ENCODE measurements at regions not wholly inside any gene's neighbourhood (a gene's known extent, or its start where the extent isn't known, plus 50 kb on each side); places are given as distances from the start of the nearest gene placed in this dataset.
A peak's percentile ranks its signal among the peaks of the same experiment; 100 is the strongest.

DNA sequence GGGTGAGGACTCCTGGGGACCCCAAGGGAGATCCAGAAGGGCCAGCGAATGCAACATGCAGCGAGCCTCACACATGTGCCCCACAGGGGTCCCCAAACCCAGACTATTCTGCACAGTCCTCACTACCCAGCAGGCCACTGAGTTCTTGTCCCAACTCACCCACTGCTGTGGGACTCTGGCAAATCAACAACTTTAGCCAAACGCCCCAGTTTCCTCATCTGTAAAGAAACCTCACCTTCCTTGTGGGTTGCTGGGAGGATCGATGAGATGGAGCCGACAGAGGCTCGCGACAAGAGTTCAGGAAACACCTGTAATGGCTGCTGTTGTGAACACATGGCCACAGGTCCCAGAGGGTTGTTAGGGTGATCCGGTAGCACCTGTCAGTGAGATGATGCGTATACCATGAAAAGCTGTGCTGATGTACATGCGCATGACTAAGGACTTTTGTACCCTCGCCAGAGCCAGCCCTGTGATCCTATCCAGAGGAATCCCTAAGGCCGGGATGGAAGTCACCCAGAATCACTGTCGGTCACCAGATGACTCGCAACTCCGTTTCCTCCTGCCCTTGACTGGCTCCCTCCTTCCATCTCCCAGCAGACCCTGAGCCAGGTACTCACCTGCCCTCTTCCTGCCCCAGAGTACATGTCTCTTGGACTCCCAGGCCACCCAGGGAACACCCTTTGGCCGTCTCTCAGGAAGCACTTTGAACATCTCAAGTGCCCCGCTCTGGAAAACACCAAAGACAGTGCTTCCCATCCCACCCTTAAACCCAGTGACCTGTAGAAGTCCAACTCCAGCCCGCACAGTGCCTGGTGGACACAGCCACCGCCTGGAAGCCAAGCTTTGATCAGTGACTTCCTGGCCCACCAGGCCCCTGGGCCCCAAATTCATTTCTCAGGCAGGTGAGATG, 103.3 kb upstream of the ID2 start:
- Histone ChIP-seq H3K27ac (ENCODE audit: low read depth in 1 of 2, low read length in 1 of 2) (peak overlapping the region in 1 of 2 donors; percentile 20), H3K27me3 (ENCODE audit: control insufficient read depth in 2 of 2, insufficient read depth in 1 of 2, low read length in 1 of 2) (peaks cover 0 to 7% of the 10 kb centered on the region in 2 donors), H3K9me3 (ENCODE audit: control insufficient read depth in 2 of 2, insufficient read depth in 1 of 2, low read length in 1 of 2) (peaks cover 2 to 20% of the 10 kb centered on the region in 2 donors), H3K4me3 (ENCODE audit: low read length in 2 of 2) (no peak overlapping the region), H3K4me1 (ENCODE audit: control insufficient read depth in 2 of 2, insufficient read depth in 2 of 2, low read length in 2 of 2) (peaks cover 62 to 97% of the 10 kb centered on the region in 2 donors), H3K36me3 (ENCODE audit: control insufficient read depth in 2 of 2, insufficient read depth in 2 of 2, low read length in 1 of 2) (no peaks in the 10 kb centered on the region)
- peak in 3 of 9 donors; percentile 62 to 82 (median 65) for DNase-seq (ENCODE audit: low read depth in 6 of 9, low spot score in 9 of 9)
- WGBS: 57% methylated on average over 19 of the region's 19 CpGs

DNA sequence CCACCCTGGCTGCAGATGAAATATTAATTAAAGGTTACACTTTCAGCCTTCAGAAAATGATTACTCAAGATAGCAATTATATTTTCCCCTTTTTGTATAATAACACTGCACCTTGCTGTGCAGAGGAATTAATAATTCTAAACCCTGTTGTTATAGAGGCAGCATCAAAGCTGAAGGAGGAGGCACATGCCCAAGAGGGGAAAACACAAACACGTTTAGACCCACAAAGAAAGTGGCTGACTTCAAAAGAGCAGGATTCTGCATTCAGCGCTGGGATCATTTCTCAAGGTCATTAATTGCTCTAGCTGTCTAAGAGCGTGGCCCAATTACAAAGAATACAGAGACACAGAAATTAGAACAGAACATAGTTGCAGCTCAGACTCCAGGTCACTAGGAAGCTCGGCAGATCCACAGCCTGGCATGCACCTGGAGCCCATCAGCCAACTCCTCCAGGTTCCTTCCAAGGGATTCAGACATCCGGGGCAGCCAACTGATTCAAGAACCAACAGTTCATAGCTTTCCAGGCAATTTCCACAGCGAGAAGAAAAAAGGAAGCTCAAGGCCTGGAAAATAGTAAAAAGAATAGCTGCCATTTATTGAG, 102.3 kb upstream of the ID2 start:
- H3K27me3 ChIP-seq (ENCODE audit: control insufficient read depth in 2 of 2, insufficient read depth in 1 of 2, low read length in 1 of 2): peaks cover 0 to 2% of the 10 kb centered on the region in 2 donors
- no peak overlapping the region for H3K27ac ChIP-seq (ENCODE audit: low read depth in 1 of 2, low read length in 1 of 2)
- H3K9me3 ChIP-seq (ENCODE audit: control insufficient read depth in 2 of 2, insufficient read depth in 1 of 2, low read length in 1 of 2): peaks cover 0 to 10% of the 10 kb centered on the region in 2 donors
- H3K4me3 ChIP-seq (ENCODE audit: low read length in 2 of 2): no peak overlapping the region
- H3K4me1 ChIP-seq (ENCODE audit: control insufficient read depth in 2 of 2, insufficient read depth in 2 of 2, low read length in 2 of 2): peaks cover 67 to 97% of the 10 kb centered on the region in 2 donors
- H3K36me3 ChIP-seq (ENCODE audit: control insufficient read depth in 2 of 2, insufficient read depth in 2 of 2, low read length in 1 of 2): no peaks in the 10 kb centered on the region
- no peak for DNase-seq (ENCODE audit: low read depth in 6 of 9, low spot score in 9 of 9)
- WGBS: 86% methylated on average over 6 of the region's 6 CpGs

DNA sequence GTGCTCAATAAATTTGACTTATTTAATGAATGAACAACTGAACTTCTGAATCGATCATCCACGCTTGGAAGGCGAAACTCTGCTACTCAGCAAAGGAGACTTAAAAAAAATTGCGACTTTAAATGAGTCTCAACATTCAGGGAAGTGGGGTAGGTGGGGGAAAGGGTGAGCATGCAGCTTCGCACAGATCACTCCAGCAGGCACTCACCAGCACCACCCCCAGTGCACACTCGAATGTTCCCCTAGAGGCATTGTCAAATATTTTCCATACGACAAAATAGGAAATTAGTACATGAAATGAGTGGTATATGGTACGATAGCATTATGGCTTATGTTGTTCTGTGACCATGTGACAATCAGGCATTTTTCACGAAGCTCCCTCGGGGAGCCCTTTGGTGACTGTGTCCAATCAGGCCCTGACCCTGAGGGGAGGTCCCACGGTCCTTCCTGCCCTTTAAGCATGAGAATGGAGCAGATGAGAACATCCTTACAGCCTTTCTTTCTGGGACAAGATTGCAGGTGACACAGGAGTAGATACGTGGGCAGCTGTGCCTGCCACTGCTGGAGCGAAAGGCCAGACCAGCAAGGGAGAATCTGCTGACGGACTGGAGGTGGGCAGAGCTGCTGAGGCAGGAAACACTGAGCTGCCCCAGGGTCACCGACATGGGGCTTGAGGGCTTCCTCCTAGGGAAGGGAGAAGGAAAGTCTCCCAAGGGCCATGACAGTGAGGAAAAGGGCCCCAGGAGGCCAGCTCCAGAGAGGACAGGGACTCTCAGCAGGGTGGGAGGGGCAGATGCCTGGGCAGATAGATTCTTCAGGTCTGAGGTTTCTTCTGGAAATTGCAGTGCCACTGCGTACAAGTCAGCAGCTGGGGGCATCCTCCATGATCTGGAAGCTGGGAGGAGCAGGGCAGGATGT, 101.3 kb upstream of the ID2 start:
- WGBS: 81% methylated on average over 16 of the region's 16 CpGs
- Histone ChIP-seq H3K27ac (ENCODE audit: low read depth in 1 of 2, low read length in 1 of 2) (no peak overlapping the region), H3K36me3 (ENCODE audit: control insufficient read depth in 2 of 2, insufficient read depth in 2 of 2, low read length in 1 of 2) (no peaks in the 10 kb centered on the region), H3K27me3 (ENCODE audit: control insufficient read depth in 2 of 2, insufficient read depth in 1 of 2, low read length in 1 of 2) (no peaks in the 10 kb centered on the region), H3K9me3 (ENCODE audit: control insufficient read depth in 2 of 2, insufficient read depth in 1 of 2, low read length in 1 of 2) (peaks cover 0 to 8% of the 10 kb centered on the region in 2 donors), H3K4me3 (ENCODE audit: low read length in 2 of 2) (no peak overlapping the region), H3K4me1 (ENCODE audit: control insufficient read depth in 2 of 2, insufficient read depth in 2 of 2, low read length in 2 of 2) (peaks cover 63 to 96% of the 10 kb centered on the region in 2 donors)
- no peak for DNase-seq (ENCODE audit: low read depth in 6 of 9, low spot score in 9 of 9)

DNA sequence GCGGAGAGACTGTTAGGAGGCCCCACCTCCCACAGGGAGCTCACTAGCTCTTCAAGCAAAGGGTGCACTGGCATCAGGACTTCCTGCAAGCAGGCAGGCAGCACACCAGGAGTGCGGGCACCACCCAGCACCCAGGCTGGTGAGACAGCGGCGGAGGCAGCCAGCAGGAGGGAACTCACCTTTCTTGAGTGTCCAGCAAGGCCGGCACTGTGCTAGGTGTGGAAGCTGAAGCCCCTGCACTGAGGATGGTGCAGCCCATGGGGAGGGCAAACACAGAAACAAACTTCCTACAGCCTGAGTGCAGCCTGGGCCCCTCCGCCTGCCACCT, 100.7 kb upstream of the ID2 start:
- DNase-seq (ENCODE audit: low read depth in 6 of 9, low spot score in 9 of 9): peak in 2 of 9 donors; percentile 30 to 46
- no peaks in the 10 kb centered on the region for H3K27me3 ChIP-seq (ENCODE audit: control insufficient read depth in 2 of 2, insufficient read depth in 1 of 2, low read length in 1 of 2)
- peaks cover 63 to 96% of the 10 kb centered on the region in 2 donors for H3K4me1 ChIP-seq (ENCODE audit: control insufficient read depth in 2 of 2, insufficient read depth in 2 of 2, low read length in 2 of 2)
- peaks cover 0 to 8% of the 10 kb centered on the region in 2 donors for H3K9me3 ChIP-seq (ENCODE audit: control insufficient read depth in 2 of 2, insufficient read depth in 1 of 2, low read length in 1 of 2)
- H3K4me3 ChIP-seq (ENCODE audit: low read length in 2 of 2): no peak overlapping the region
- 65% methylated on average over 6 of the region's 6 CpGs for WGBS
- no peaks in the 10 kb centered on the region for H3K36me3 ChIP-seq (ENCODE audit: control insufficient read depth in 2 of 2, insufficient read depth in 2 of 2, low read length in 1 of 2)
- H3K27ac ChIP-seq (ENCODE audit: low read depth in 1 of 2, low read length in 1 of 2): no peak overlapping the region

DNA sequence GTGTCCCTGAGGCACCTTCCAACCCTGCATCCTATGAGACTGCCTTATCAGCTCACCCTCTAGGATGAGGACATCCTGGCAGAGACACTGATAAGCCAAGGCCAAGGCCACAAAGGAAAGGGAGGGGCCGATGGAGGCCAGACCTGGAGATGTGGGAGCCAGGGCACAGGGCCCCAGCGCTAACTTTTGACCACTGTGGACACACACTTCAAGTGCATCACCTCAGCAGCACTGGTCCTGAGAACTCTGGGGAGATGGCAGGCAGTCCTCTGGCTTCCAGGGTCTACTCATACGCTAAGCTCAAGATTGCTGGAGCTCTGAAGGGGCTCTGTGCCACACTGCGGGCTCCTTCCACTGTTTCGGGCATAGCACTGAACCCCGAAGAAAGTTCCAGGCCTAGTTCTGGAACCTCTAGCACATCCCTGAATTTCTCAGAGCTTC, 100.2 kb upstream of the ID2 start:
- Histone ChIP-seq H3K4me3 (ENCODE audit: low read length in 2 of 2) (no peak overlapping the region), H3K27me3 (ENCODE audit: control insufficient read depth in 2 of 2, insufficient read depth in 1 of 2, low read length in 1 of 2) (no peaks in the 10 kb centered on the region), H3K9me3 (ENCODE audit: control insufficient read depth in 2 of 2, insufficient read depth in 1 of 2, low read length in 1 of 2) (peaks cover 0 to 8% of the 10 kb centered on the region in 2 donors), H3K4me1 (ENCODE audit: control insufficient read depth in 2 of 2, insufficient read depth in 2 of 2, low read length in 2 of 2) (peaks cover 60 to 96% of the 10 kb centered on the region in 2 donors), H3K36me3 (ENCODE audit: control insufficient read depth in 2 of 2, insufficient read depth in 2 of 2, low read length in 1 of 2) (no peaks in the 10 kb centered on the region), H3K27ac (ENCODE audit: low read depth in 1 of 2, low read length in 1 of 2) (no peak overlapping the region)
- DNase-seq (ENCODE audit: low read depth in 6 of 9, low spot score in 9 of 9): no peak
- 89% methylated on average over 6 of the region's 6 CpGs for WGBS

DNA sequence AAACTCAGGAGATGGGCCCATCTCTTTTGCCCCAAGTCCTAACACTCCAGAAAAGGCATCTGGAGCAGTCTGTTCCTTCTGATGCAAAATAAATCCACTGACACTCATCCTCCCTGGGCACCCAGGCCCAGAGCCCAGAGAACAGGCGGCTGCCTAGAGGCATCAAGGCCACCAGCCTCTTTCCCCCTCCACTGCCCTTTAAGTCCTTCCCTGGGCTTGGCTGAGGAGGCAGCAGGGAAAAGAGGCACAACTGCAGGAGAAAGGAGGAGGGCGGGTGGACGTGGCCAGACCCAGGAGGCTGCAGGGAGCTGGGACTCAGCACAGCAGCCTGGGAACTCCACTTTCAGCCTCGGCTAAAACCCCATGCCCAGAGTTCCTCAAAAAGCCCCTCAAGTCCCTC, 99.7 kb upstream of the ID2 start:
- H3K4me3 ChIP-seq (ENCODE audit: low read length in 2 of 2): no peak overlapping the region
- 82% methylated on average over 4 of the region's 4 CpGs for WGBS
- peaks cover 0 to 8% of the 10 kb centered on the region in 2 donors for H3K9me3 ChIP-seq (ENCODE audit: control insufficient read depth in 2 of 2, insufficient read depth in 1 of 2, low read length in 1 of 2)
- H3K27me3 ChIP-seq (ENCODE audit: control insufficient read depth in 2 of 2, insufficient read depth in 1 of 2, low read length in 1 of 2): no peaks in the 10 kb centered on the region
- H3K4me1 ChIP-seq (ENCODE audit: control insufficient read depth in 2 of 2, insufficient read depth in 2 of 2, low read length in 2 of 2): peaks cover 57 to 97% of the 10 kb centered on the region in 2 donors
- peak overlapping the region in 1 of 2 donors; percentile 81 for H3K27ac ChIP-seq (ENCODE audit: low read depth in 1 of 2, low read length in 1 of 2)
- DNase-seq (ENCODE audit: low read depth in 6 of 9, low spot score in 9 of 9): no peak
- H3K36me3 ChIP-seq (ENCODE audit: control insufficient read depth in 2 of 2, insufficient read depth in 2 of 2, low read length in 1 of 2): no peaks in the 10 kb centered on the region

DNA sequence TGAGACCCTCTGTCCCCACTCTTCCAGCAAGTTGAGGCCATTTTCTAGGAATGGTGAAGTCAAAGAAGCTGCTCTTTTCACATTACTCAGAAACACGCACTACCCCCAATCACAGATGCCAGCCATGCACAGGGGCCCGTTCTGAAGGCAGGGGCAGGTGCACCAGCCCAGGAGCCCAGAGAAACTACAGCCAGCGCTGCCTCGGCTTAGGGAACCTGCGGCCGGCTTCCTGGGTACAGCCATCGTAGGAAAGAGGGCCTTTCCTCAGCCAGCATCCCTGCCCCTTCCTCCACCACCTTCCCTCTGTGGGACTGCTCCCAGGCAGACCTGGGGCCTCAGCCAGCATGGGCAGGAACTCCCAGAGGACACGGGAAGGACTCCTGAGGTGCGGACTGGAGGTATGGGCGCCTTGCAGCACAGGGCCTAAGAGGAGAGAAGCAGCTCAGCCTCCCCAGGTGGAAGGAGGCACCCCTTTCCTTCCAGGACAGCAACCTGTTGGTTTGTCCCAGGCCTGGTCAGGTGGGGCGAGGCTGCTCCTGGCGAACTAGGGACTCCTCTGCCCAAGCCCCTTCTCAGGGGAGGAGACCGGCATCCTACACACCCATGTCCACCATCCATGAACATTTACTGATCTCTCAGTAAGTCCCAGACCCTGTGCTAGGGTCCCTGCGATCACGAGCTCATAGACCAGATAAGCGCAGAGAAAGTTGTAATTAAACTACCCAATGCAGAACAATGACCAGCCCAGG, 99.0 kb upstream of the ID2 start:
- H3K4me3 ChIP-seq (ENCODE audit: low read length in 2 of 2): no peak overlapping the region
- peak overlapping the region; percentile 20 to 81 for H3K27ac ChIP-seq (ENCODE audit: low read depth in 1 of 2, low read length in 1 of 2)
- 63% methylated on average over 16 of the region's 16 CpGs for WGBS
- peaks cover 53 to 99% of the 10 kb centered on the region in 2 donors for H3K4me1 ChIP-seq (ENCODE audit: control insufficient read depth in 2 of 2, insufficient read depth in 2 of 2, low read length in 2 of 2)
- no peaks in the 10 kb centered on the region for H3K36me3 ChIP-seq (ENCODE audit: control insufficient read depth in 2 of 2, insufficient read depth in 2 of 2, low read length in 1 of 2)
- peak in 2 of 9 donors; percentile 48 to 71 for DNase-seq (ENCODE audit: low read depth in 6 of 9, low spot score in 9 of 9)
- no peaks in the 10 kb centered on the region for H3K27me3 ChIP-seq (ENCODE audit: control insufficient read depth in 2 of 2, insufficient read depth in 1 of 2, low read length in 1 of 2)
- H3K9me3 ChIP-seq (ENCODE audit: control insufficient read depth in 2 of 2, insufficient read depth in 1 of 2, low read length in 1 of 2): peaks cover 0 to 8% of the 10 kb centered on the region in 2 donors

DNA sequence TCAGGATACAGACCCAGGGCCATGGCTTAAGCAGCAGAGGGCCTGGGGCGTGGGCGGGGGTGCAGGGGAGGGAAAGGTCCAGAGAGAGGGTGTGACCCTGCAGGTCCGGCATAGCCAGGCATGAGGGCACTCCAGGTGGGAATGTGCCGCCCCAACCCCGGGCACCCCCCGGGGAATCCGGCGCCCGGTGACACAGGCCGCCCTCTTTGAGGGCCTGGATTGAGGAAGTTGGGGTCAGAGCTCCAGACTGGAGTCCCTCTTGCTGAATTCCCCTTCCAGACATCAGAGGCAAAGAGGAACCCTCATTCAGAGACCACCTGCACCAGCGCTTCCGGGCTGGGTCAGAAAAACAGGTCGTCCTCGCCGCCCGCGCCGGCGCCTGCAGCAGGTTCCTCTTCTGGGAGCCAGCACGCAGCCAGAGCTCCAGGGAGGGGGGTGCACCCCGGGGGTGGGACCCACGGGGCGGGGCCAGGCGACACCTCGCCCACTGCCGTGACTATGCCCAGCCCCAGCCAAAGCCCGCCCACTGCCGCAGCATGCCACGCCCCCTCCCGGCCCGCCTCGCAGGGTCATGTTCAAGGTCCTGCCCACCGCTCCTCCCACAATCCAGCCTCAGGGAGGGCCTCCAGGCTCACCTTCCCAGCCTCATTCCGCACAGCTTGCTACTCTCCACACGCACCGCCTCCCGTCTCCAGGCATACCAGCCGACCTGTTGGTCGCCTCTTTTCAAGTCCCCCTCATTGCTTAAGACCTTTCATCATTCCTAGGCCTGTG, 98.3 kb upstream of the ID2 start:
- Histone ChIP-seq H3K27ac (ENCODE audit: low read depth in 1 of 2, low read length in 1 of 2) (peak overlapping the region; percentile 31 to 81), H3K9me3 (ENCODE audit: control insufficient read depth in 2 of 2, insufficient read depth in 1 of 2, low read length in 1 of 2) (peaks cover 0 to 3% of the 10 kb centered on the region in 2 donors), H3K36me3 (ENCODE audit: control insufficient read depth in 2 of 2, insufficient read depth in 2 of 2, low read length in 1 of 2) (no peaks in the 10 kb centered on the region), H3K27me3 (ENCODE audit: control insufficient read depth in 2 of 2, insufficient read depth in 1 of 2, low read length in 1 of 2) (no peaks in the 10 kb centered on the region), H3K4me1 (ENCODE audit: control insufficient read depth in 2 of 2, insufficient read depth in 2 of 2, low read length in 2 of 2) (peaks cover 45 to 97% of the 10 kb centered on the region in 2 donors), H3K4me3 (ENCODE audit: low read length in 2 of 2) (peak overlapping the region; percentile 17 to 21)
- DNase-seq (ENCODE audit: low read depth in 6 of 9, low spot score in 9 of 9): peak in 8 of 9 donors; percentile 74 to 94 (median 84)
- WGBS: 8% methylated on average over 39 of the region's 39 CpGs
